Cardiac fibroblast (primary cell): ENCODE measurements at regions not wholly inside any gene's neighbourhood (a gene's known extent, or its start where the extent isn't known, plus 50 kb on each side); places are given as distances from the start of the nearest gene placed in this dataset.

Experiments
- DNase-seq, 2 donors: peaks; one replicate each; pipeline versions ENCODE4 v3.0.0 to v3.0.0-alpha.2; 2010; ENCODE audit warnings: low read depth in 2 of 2
- H3K4me3 ChIP-seq, 2 donors: replicated peaks in 1 of 2; 1 replicate in 1 of 2; 2 replicates in 1 of 2; pipeline ENCODE4 v1.5.1; 2011; ENCODE audit warnings: low read depth in 2 of 2, low read length in 2 of 2, mild to moderate bottlenecking in 2 of 2, moderate library complexity in 1 of 2
- CTCF ChIP-seq: IDR thresholded peaks from one replicate; pipeline ENCODE4 v1.5.1; 2011; ENCODE audit warnings: low read depth, mild to moderate bottlenecking, low read length, inconsistent platforms

- TF ChIP-seq CTCF, result no peak
- H3K4me3 ChIP-seq, result no peak overlapping the region
- DNase-seq, result no peak
Observed at GRCh38 chr2:226424971-226425370, 374.6 kb downstream of the IRS1 start.

GRCh38 chr2:226423498-226423960 lies 376.1 kb downstream of the IRS1 start:
- no peak overlapping the region for H3K4me3 ChIP-seq
- peak in 1 of 2 donors; percentile 17 for DNase-seq
- TF ChIP-seq CTCF, result no peak

- DNase-seq, result no peak
- TF ChIP-seq CTCF, result no peak
- H3K4me3 ChIP-seq, result no peak overlapping the region
Observed at GRCh38 chr2:226420646-226421045, 379.0 kb downstream of the IRS1 start.

- no peak for DNase-seq
- TF ChIP-seq CTCF, result no peak
- no peak overlapping the region for H3K4me3 ChIP-seq
Observed at GRCh38 chr2:226418521-226418920, 381.1 kb downstream of the IRS1 start.

GRCh38 chr2:226414335-226414734 lies 385.3 kb downstream of the IRS1 start:
- no peak for TF ChIP-seq CTCF
- no peak for DNase-seq
- no peak overlapping the region for H3K4me3 ChIP-seq

GRCh38 chr2:226413498-226414130 lies 386.0 kb downstream of the IRS1 start:
- no peak overlapping the region for H3K4me3 ChIP-seq
- DNase-seq, result no peak
- no peak for TF ChIP-seq CTCF
